Colon (tissue), 2 donors: ENCODE measurements at regions not wholly inside any gene's neighbourhood (a gene's known extent, or its start where the extent isn't known, plus 50 kb on each side); places are given as distances from the start of the nearest gene placed in this dataset.
"Not testable (repeated sequence)": the region's sequence is repeated elsewhere in the genome, so short reads cannot be mapped to it uniquely, and the experiment has no call there.

Experiments
- FAIRE-seq: peaks from 2 replicates; lab custom pipeline; 2012; peaks lifted over from hg19 to GRCh38; lab: Jason Lieb, UNC
- donor health status: control.
- donor health status: control.

DNA sequence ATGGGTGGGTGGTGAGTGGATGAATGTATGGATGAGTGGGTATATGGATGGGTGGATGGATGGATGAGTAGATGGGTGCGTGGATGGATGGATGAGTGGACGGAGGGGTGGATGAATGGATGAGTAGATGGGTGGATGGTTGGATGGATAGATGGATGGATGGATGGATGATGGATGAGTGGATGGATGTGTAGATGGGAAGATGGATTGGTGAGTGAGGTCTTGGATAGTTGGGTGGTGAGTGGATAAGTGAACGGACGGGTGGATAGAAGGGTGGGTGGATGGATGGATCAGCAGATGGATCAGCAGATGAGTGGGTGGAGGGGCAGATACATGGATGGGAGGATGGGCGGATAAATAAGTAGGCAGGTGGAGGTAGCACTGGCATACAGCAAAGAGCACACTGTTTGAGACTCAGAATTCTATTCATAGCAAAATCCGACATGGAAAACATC is 163.5 kb downstream of the C9orf50 start:
- FAIRE-seq: no peak

DNA sequence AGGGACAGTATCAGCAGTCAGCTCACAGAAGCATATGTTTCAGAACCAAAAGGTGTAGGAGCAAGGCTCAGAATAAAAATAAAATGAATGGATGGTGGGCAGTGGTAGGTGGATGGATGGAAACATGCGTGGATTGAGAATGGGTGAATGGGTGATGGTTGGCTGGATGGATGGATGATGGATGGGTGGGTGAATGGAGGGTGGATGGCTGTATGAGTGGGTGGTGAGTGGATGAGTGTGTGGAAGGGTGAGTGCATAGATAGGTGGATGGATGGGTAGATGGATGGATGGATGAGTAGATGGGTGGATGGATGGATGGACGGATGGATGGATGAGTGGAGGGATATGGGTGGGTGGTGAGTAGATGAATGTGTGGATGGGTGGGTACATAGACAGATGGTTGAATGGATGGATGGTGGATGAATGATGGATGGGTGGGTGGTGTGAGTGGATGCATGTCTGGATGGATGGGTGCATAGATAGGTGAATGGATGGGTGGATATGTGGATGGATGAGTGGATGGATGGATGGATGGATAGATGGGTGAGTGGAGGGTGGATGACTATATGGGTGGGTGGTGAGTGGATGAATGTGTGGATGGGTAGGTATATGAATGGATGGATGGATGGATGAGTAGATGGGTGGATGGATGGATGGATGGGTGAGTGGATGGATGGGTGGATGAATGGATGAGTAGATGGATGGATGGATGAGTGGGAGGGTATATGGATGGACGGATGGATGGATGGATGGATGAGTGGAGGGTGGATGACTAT is 164.2 kb downstream of the C9orf50 start:
- FAIRE-seq: no peak

DNA sequence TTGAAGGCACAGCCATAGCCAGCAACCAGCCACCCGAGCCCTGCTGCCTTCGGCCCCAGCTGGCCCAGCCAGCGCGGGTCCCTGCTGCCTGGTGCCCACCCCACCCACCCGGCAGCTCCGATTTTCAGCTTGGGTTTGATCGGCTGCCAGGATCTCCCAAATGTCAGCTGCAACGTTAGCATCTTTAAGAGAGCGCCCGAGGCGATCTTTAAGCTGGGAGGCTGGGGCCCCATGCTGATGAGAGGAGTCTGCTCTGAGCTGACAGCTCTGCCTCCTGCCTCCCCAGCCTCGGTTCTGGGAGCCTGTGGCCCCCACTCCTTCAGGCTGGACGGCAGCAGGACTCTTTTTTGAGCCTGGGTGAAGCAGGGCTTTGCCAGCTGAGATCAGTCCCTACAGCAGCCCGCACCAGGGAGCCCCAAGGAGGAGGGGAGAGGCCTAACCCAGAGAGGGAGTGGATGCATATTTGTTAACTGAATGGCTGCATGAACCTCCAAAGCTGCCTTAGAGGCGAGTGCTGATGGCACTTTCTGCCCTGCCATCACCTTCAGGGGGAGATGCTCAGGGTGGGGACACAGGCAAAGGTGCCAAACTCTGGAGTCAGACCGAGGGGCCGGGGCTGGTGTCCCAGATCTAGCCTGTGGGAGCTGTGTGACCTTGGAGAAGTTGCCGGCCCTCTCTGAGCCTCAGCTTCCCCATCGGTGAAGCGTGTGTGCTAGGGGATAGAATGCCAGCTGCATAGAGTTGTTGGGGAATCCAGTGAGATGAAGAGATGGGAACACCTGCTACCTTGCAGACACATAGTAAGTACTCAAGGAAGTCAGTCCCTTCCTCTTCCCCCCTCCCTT is 165.5 kb downstream of the C9orf50 start:
- no peak for FAIRE-seq

DNA sequence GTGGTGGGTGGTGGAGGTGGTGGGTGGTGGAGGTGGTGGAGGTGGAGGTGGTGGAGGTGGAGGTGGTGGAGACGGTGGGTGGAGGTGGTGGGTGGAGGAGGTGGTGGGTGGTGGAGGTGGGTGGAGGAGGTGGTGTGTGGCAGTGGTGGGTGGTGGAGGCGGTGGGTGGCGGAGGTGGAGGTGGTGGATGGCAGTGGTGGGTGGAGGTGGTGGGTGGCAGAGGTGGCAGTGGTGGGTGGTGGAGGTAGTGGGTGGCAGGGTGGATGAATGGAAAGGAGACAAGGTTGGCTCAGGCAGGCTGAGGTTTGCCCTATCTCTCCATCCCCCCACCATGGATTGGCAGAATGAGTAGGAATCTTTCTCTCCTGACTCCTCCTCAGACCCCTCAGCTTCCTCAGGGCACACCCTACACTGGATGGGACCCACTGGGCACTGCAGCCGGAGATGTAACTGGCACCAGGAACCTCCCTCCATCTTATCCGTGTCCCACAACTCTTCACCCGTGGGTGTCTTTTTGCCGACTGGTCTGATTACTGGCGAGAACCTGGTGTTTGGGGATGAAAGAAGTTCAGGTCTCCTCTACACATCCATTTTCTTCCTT is 166.3 kb downstream of the C9orf50 start:
- no peak for FAIRE-seq

DNA sequence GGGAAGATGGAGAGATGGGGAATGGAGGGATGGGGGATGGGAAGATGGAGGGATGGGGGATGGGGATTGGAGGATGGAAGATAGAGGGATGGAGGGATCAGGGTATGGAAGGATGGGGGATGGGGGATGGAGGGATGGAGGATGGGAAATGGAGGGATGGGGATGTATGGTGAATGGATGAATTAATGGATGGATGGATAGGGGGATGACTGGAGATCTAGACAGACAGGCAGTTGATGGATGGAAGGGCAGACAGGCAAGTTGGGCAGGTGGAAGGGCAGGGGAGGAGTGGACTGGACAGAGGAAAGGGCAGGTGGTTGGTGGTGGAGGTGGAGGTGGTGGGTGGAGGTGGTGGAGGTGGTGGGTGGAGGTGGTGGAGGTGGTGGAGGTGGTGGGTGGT is 167.2 kb downstream of the C9orf50 start:
- FAIRE-seq: no peak

DNA sequence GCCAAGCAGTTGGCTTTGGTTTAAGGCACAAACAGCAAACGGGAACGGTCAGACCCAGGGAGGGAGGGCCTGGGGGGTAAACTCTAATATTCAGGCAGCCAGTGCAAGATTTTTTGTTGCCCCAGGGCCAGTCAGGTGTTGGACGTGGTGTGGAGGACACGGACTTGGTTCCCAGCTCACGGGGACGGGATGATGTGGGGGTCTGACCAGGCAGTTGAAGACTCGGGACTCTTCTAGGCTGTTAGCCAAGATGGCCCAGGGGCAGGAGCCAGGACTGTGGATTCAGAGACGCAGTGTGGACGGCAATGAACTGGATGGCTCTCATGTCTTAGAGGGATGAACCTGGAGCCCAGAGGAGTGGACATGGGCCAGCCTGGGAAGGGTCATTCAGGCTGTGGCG is 169.2 kb downstream of the C9orf50 start:
- FAIRE-seq: no peak

DNA sequence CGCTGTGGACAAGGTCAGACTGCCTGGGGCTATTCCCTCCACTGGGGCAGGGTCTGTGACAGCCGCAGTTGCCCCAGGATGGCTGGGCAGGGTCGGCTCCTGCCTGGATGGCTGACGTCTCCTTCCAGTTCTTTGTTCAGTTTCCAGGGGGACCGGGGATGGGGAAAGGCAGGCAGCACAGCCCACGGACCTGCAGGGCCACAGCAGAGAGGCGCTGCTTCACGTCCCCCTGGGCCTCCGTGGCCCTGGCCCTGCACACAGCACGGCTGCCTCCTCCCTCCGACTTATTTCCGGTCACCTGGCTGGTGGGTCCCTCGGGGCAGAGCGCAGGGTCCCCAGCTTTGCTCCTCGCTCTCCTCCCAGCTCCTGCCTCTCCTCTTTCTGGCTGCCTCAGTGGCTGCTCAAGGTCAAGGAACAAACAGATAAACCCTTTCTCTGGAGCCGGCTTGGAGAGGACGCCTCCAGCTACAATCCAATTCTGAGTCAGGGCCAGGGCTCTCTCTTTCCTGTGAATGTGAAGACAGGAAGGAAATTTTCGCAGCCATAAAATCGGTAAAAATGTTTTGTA is 169.7 kb downstream of the C9orf50 start:
- FAIRE-seq: no peak

DNA sequence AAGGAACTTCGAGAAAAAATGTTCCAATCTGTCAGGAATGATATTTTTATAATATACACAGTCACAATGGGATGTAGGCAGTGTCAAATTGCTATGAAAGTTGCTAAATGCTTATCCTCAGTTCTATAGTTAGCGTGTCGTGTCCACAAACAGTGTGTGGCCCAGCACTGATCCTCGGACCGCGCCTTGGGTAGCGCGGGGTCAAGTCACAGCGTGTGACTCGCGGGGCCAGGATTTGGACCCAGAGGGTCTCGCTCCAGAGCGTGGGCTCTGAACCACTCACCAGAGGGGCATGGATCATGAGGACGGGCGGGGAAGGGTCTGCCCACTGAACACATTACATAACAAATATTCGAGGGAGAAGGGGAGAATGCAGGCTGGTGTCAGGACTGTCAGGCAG is 171.8 kb downstream of the C9orf50 start:
- FAIRE-seq: no peak

DNA sequence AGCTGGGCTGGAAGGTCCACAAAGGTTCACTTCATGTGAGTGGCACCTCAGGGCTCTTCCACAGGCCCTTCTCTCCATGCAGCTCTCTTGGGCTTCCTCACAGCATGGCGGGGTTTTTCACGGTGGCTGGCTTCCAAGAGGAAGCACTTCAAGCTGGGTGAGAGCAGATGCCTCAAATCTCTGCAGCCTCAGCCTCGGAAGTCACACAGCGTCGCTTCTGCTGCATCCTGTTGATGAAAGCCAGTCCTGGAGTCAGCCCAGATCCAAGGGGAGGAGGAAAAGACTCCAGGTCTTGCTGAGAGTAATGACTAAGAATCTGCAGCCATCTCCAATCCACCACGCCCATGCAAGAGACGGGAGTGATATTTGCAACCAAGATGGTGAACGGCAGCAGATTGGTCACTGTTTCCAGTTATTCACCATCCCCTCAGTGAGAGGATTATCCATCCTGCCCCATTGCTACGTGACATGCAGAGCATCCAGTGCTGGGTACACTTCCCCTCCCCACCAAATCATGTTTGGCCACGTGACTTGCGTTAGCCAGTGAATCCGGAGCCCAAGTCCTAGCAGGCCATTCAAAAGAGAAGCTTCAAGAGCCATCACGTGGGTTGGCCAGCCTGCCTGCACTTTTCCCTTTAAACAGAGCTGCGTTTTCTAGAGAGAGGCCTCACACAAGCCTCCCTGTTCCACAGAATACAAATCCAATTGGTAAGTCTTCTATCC is 173.9 kb downstream of the C9orf50 start:
- FAIRE-seq: no peak

DNA sequence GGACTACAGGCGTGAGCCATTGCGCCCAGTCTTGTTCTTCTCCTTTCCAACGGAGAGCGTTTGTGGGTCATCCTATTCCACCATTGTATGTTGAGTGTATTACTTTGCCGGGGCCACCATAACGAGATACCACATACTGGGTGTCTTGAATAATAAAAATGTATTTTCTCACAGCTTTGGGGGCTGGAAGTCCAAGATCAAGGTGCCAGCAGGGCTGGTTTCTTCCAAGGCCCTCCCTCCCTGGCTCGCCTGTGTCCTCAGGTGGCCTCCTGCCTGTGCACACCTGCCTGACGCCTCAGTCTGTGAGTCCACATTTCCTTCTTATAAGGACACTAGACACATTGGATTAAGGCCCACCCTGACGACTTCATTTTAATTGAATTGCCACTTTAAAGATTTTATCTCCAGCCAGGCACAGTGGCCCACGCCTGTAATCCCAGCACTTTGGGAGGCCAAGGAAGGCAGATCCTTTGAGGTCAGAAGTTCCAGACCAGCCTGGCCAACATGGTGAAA is 175.1 kb downstream of the C9orf50 start:
- FAIRE-seq: no peak

DNA sequence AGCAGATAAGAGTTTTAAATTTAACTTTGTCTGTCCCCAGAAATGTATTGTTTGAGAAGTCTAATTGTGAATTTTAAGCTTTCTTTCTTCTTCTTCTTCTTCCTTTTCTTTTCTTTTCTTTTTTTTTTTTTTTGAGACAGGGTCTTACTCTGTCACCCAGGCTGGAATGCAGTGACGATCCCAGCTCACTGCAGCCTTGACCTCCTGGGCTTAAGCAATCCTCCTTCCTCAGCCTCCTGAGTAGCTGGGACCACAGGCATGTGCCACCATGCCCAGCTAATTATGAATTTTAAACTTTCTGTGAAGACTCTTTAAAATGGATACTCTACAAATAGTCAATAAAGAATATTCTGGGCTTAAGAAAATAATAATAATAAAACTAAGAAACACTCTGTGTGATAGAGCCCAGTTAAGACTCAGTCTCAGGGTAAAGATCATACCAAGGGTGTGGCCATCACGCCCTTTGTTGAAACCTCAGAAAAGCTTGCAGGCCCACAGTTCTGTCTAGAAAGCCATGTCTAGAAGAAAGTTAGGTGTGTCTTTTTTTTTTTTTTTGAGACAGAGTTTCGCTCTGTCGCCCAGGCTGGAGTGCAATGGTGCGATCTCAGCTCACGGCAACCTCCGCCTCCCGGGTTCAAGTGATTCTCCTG is 177.3 kb downstream of the C9orf50 start:
- FAIRE-seq: not testable (repeated sequence)

DNA sequence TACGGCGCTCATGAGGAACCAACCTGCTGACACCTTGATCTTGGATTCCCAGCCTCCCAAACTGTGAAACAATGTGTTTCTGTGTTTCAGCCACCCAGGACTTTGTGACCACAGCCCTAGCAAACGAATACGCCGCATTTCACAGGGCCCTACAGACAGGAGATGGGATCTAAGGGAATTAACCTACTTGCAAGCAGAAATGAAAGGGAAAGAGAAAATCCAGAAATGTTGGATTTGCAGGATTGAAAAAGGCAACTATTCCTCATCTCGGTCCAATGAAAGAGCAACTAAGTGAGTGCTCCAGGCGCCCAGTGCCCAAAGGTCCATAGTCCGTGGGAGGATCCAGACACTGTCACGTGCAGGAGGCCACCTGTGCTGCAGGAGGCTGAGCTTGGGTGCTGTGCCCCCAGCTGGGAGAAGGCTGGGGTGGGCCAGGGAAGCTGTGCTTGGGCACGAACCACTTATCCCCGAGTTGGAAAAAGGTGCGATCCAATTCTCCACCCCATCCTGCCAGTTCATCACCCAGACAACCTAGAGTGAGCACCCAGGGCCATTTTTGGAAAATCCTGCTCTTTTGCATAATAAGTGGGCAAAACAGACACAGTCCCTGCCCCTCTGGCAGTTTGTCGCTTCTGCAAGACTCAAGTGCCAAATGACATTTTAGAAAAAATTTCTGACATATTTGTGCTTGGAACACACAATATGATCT is 177.9 kb downstream of the C9orf50 start:
- FAIRE-seq: no peak

DNA sequence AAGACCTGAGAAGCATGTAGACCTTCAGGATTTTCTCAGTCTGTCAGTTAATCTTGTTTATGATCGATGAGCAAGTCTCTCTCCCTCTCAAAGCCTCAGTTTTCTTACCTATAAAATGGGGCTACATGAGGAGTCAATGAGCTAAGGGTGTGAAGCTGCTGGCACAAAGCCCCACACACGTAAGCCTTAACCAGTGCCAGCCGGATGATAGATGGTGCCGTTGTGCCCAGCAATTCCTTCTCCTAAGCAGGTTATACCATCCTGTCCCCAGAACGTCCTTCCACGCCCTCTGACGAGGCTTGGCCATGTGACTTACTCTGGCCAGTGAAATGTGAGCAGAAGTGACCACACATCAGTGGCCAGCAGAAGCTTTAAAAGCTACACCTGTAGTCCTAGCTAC is 179.0 kb downstream of the C9orf50 start:
- no peak for FAIRE-seq

DNA sequence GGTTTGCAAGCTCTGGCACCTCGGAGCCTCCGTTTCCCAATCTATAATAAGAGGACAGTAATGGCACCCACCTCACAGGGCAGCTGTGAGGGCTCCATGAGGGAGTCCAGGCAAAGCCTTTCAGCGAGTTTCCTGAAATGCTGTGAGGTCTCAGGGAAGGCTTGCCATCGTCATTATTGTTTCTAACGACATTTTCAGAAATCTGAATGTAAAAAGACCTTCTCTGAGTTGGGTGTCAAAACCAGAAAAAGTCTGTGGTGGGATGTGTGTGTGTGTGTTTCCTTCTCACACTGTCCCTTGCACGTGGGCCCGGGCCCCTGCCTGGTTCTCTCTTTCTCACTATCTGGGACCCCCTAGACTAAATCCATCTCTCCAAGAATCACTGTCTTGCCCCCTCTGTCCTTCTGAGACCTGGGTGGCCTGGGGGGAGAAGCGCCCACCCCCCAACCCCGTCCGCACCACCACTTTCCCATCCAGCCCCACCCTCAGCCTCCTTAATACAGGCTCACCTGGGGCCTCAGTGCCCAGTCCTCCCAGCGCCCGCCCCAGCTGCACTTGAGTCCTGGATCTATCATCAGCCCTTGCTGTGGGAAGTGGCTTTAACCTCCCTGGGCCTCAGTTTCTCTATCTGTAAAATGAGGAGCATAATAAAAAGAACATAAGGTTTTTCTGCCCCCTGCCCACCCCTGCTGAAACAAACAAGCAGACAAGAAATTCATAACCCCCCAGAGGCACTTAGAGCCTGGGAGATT is 180.3 kb downstream of the C9orf50 start:
- FAIRE-seq: no peak

DNA sequence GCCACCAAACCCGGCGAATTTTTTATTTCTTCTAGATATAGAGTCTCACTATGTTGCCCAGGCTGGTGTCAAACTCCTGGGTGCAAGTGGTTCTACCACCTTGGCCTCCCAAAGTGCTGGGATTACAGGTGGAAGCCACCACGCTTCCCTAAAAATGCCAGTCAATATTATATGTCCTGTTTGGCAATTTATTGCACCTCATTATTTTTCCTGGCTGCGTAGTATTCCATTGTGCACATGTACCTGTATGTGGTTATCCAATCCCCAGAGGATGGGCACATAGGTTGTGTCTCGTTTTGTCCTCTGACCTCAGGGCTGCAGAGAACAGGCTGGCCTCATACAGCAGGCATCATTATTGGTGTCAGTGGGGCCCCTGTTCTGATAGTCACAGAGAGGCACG is 181.7 kb downstream of the C9orf50 start:
- FAIRE-seq: no peak

DNA sequence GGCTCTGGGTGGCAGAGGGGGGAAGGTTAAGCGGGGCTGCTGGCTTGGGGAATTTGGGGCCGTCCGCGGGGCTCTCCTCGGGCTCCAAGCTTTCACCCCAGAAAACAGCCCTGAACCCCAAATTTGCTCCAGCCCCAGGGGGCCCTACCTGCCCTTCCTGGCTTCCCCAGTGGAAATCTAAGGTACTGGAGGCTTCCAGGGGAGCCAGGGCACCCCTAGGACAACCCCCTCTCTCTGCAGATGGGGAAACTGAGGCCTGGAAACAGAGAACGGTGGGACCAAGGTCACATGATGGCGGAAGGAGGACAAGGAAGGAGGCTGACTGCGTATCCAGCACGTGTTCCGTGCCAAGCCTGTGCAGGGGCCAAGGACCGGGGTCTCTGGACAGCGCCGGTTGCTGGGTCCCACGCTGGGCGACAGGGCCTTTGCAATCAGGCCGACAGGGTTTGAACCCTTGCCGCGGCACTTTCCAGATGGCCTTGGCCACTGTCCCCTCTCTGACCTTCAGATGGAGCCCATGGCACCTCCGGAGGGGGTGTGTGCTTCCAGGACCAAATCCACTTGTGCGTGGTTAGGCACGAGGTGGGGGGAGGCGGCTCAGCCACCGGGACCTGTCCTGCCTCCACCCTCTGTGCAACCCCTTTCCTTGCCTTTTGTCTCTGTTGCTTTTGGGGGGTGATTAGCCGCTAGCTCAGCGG is 183.1 kb downstream of the C9orf50 start:
- FAIRE-seq: no peak

DNA sequence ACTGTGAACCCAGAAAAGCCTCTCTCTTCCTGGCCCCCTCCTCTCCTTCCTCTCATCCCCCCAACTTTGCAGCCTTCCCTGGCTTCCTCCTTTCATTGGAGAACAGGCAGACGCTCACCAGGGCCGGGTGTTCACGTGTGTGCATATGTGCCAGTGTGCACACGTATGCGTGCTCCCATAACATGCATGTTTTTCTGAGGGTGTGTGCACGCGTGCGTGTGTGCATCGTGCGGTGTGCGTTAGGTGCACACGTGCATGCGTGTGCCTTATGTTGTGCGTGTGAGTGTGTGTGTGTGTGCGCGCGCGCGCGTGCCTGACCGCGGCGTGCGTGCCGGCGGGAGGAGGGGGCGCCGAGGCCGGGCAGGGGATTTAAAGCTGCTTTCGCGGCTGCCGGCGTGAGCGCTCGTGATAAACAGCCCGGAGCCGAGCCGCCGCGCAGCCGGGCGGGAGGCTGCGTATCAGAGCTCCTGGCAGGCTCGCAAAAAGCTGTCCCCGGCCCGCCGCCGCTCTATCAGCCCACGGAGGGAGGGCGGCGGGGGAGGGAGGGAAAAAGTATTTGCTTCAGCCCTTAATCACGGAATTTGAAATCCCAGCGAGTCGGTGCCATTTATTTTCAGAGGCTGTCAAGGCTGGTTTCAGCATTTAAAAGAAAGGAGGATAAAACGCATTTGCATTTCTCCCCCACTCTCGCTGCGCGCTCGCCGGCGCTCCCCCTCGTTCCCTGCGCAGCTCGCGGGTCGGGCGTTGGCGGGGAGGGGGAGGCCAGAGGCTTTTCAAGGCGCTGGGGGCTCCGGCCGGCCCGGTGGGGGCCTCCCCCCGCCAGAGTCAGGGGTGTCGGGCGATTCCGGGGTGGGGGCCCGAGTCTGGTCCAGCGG is 183.9 kb downstream of the C9orf50 start:
- FAIRE-seq: no peak
